WTC11 (cell line): ENCODE measurements at regions not wholly inside any gene's neighbourhood (a gene's known extent, or its start where the extent isn't known, plus 50 kb on each side); places are given as distances from the start of the nearest gene placed in this dataset.

Experiments used
- ATAC-seq: fragments of 200-7000 bp; cut with Tn5 transposase; 2 replicates; pipeline ENCODE4 v1.10.0; 2021; ENCODE audit warnings: mild to moderate bottlenecking, moderate library complexity
- CTCF ChIA-PET: fragments of 300-600 bp; sonication (Branson Sonifier 250); formaldehyde crosslinking; loops from one replicate; lab custom pipeline; 2021; ENCODE audit warnings: antibody characterized with exemption; lab: Charles Lee
- POLR2A ChIA-PET: fragments of 350-600 bp; sonication (Branson Sonifier 250); formaldehyde crosslinking; loops from one replicate; lab custom pipeline; 2021; ENCODE audit warnings: antibody characterized with exemption; lab: Charles Lee
- DNase-seq: peaks from one replicate; pipeline ENCODE4 v3.0.0; 2021; ENCODE audit warnings: low spot score
- H3K27ac Mint-ChIP-seq: 2 replicates; pipeline ENCODE4 v1.8.0; 2021; ENCODE audit warnings: mixed read lengths
- H3K27me3 Mint-ChIP-seq: 2 replicates; pipeline ENCODE4 v1.8.0; 2021; ENCODE audit warnings: low read depth, mild to moderate bottlenecking, moderate library complexity, mixed read lengths
- H3K36me3 Mint-ChIP-seq: 2 replicates; pipeline ENCODE4 v1.8.0; 2021; ENCODE audit warnings: mixed read lengths
- H3K4me1 Mint-ChIP-seq: 2 replicates; pipeline ENCODE4 v1.8.0; 2022; ENCODE audit warnings: mixed read lengths
- H3K4me3 Mint-ChIP-seq: 2 replicates; pipeline ENCODE4 v1.8.0; 2021; ENCODE audit warnings: mild to moderate bottlenecking, moderate library complexity, mixed read lengths
- H3K9me3 Mint-ChIP-seq: 2 replicates; pipeline ENCODE4 v1.8.0; 2021; ENCODE audit warnings: mixed read lengths
- ATF1 ChIP-seq: sonication (generic); formaldehyde crosslinking; IDR thresholded peaks from 2 replicates; pipeline ENCODE4 v1.8.1; 2023; ENCODE audit warnings: mild to moderate bottlenecking, moderate library complexity, missing genetic modification reagents
- ATF2 ChIP-seq: sonication (generic); formaldehyde crosslinking; IDR thresholded peaks from 2 replicates; pipeline ENCODE4 v1.8.1; 2022; ENCODE audit warnings: low read depth, missing genetic modification reagents, borderline replicate concordance
- ATF6 ChIP-seq: sonication (generic); formaldehyde crosslinking; IDR thresholded peaks from 2 replicates; pipeline ENCODE4 v1.8.1; 2023; ENCODE audit warnings: mild to moderate bottlenecking, missing genetic modification reagents
- E2F1 ChIP-seq: sonication (generic); formaldehyde crosslinking; IDR thresholded peaks from 2 replicates; pipeline ENCODE4 v1.8.0; 2022; ENCODE audit warnings: mild to moderate bottlenecking, missing genetic modification reagents
- FOXJ3 ChIP-seq: sonication (generic); formaldehyde crosslinking; IDR thresholded peaks from 2 replicates; pipeline ENCODE4 v1.9.0; 2021; ENCODE audit warnings: missing genetic modification reagents, mild to moderate bottlenecking, borderline replicate concordance
- GRHL2 ChIP-seq: fragments of 250-450 bp; sonication (Bioruptor Pico); IDR thresholded peaks from 2 replicates; pipeline ENCODE4 v1.8.0; 2022; ENCODE audit warnings: mild to moderate bottlenecking, moderate library complexity; ENCODE audit not compliant: insufficient replicate concordance, severe bottlenecking
- NFE2L1 ChIP-seq: sonication (generic); formaldehyde crosslinking; IDR thresholded peaks from 2 replicates; pipeline ENCODE4 v1.8.1; 2023; ENCODE audit warnings: missing genetic modification reagents
- SMAD4 ChIP-seq: sonication (generic); formaldehyde crosslinking; IDR thresholded peaks from 2 replicates; pipeline ENCODE4 v1.8.0; 2022; ENCODE audit warnings: mild to moderate bottlenecking, missing genetic modification reagents
- ZNF121 ChIP-seq: sonication (generic); formaldehyde crosslinking; IDR thresholded peaks from 2 replicates; pipeline ENCODE4 v1.8.0; 2023; ENCODE audit warnings: missing genetic modification reagents
- ZNF219 ChIP-seq: sonication (generic); formaldehyde crosslinking; IDR thresholded peaks from 2 replicates; pipeline ENCODE4 v1.8.0; 2023; ENCODE audit warnings: missing genetic modification reagents, mild to moderate bottlenecking, borderline replicate concordance
- ZNF532 ChIP-seq: fragments of 250-450 bp; sonication (Bioruptor Pico); IDR thresholded peaks from 2 replicates; pipeline ENCODE4 v1.9.0; 2021; ENCODE audit warnings: mild to moderate bottlenecking, borderline replicate concordance
- ZNF671 ChIP-seq: fragments of 250-450 bp; sonication (Bioruptor Pico); IDR thresholded peaks from 2 replicates; pipeline ENCODE4 v1.8.0; 2021; ENCODE audit warnings: mild to moderate bottlenecking
- ZSCAN18 ChIP-seq: fragments of 250-450 bp; sonication (Bioruptor Pico); IDR thresholded peaks from 2 replicates; pipeline ENCODE4 v2.1.2; 2022; ENCODE audit warnings: mild to moderate bottlenecking, moderate library complexity

- ChIA-PET CTCF (no interaction called here), POLR2A (no interaction called here)
- TF ChIP-seq ZNF532 (CRISPR knock-in tag) (no peak), ATF1 (CRISPR knock-in tag) (no peak), ZNF219 (CRISPR knock-in tag) (no peak), ZNF121 (CRISPR knock-in tag) (no peak), SMAD4 (no peak), FOXJ3 (CRISPR knock-in tag) (no peak), ATF2 (CRISPR knock-in tag) (no peak), ZSCAN18 (no peak), ATF6 (no peak), GRHL2 (CRISPR knock-in tag) (no peak)
- Mint-ChIP-seq H3K4me3 (no peak overlapping the region), H3K27ac (no peak overlapping the region), H3K27me3 (no peaks in the 10 kb centered on the region), H3K36me3 (peaks cover 26% of the 10 kb centered on the region), H3K4me1 (peaks cover 13% of the 10 kb centered on the region), H3K9me3 (no peaks in the 10 kb centered on the region)
- DNase-seq, result no peak
- no peak for ATAC-seq
Measured at GRCh38 chr9:712643-713042, 128.9 kb upstream of the DMRT1 start.

- no peaks in the 10 kb centered on the region for H3K9me3 Mint-ChIP-seq
- H3K36me3 Mint-ChIP-seq, result peaks cover 26% of the 10 kb centered on the region
- no peak for TF ChIP-seq ZNF671 (CRISPR knock-in tag)
- no peak for TF ChIP-seq E2F1 (CRISPR knock-in tag)
- no peak for TF ChIP-seq NFE2L1 (CRISPR knock-in tag)
- H3K27ac Mint-ChIP-seq, result no peak overlapping the region
- ChIA-PET CTCF (no interaction called here), POLR2A (no interaction called here)
- H3K4me1 Mint-ChIP-seq, result peaks cover 13% of the 10 kb centered on the region
- no peak for DNase-seq
- ATAC-seq, result no peak
- H3K27me3 Mint-ChIP-seq, result no peaks in the 10 kb centered on the region
- no peak overlapping the region for H3K4me3 Mint-ChIP-seq
Measured at GRCh38 chr9:713091-713490, 128.4 kb upstream of the DMRT1 start.
